ENCODE measurements at regions not wholly inside any gene's neighbourhood (a gene's known extent, or its start where the extent isn't known, plus 50 kb on each side); places are given as distances from the start of the nearest gene placed in this dataset.

- TF ChIP-seq POLR2A (IDR thresholded peaks at IDR 0.05), result no peak
- no peak for TF ChIP-seq CTCF (IDR thresholded peaks at IDR 0.05)
- no peak for TF ChIP-seq POLR2AphosphoS5 (IDR thresholded peaks at IDR 0.05)
Observed at GRCh38 chr3:67318162-67318561, 320.1 kb downstream of the KBTBD8 start.

Measured in transverse colon (tissue), 4 donors.